RWPE2 (cell line): ENCODE measurements at regions not wholly inside any gene's neighbourhood (a gene's known extent, or its start where the extent isn't known, plus 50 kb on each side); places are given as distances from the start of the nearest gene placed in this dataset.
"Not testable (repeated sequence)": the region's sequence is repeated elsewhere in the genome, so short reads cannot be mapped to it uniquely, and the experiment has no call there.

ENCODE experiments used
- ATAC-seq: fragments of 200-7000 bp; cut with Tn5 transposase; 3 replicates; pipeline ENCODE4 v1.9.1; 2021; ENCODE audit warnings: low read depth
- DNase-seq: peaks from one replicate; pipeline ENCODE4 v3.0.0-alpha.2; 2020; ENCODE audit warnings: low spot score
- H3K27ac ChIP-seq: fragments of 450-650 bp; 2 replicates; pipeline ENCODE4 v1.5.1; 2017; ENCODE audit warnings: mild to moderate bottlenecking; ENCODE audit not compliant: poor library complexity, severe bottlenecking
- H3K27me3 ChIP-seq: fragments of 250-450 bp; sonication (Bioruptor Pico); 2 replicates; pipeline ENCODE4 v1.5.1; 2021; ENCODE audit warnings: mild to moderate bottlenecking, moderate library complexity; ENCODE audit not compliant: insufficient read depth, poor library complexity, severe bottlenecking
- H3K36me3 ChIP-seq: fragments of 250-450 bp; sonication (Bioruptor Pico); 2 replicates; pipeline ENCODE4 v1.5.1; 2020; ENCODE audit warnings: low read depth, mild to moderate bottlenecking, moderate library complexity
- H3K4me1 ChIP-seq: fragments of 250-450 bp; sonication (Bioruptor Pico); 2 replicates; pipeline ENCODE4 v1.5.1; 2021; ENCODE audit warnings: mild to moderate bottlenecking, moderate library complexity; ENCODE audit not compliant: insufficient read depth, poor library complexity, severe bottlenecking
- H3K4me3 ChIP-seq: fragments of 250-450 bp; sonication (Bioruptor Pico); 2 replicates; pipeline ENCODE4 v1.5.1; 2021; ENCODE audit warnings: mild to moderate bottlenecking, moderate library complexity; ENCODE audit not compliant: severe bottlenecking
- H3K9me3 ChIP-seq: fragments of 250-450 bp; sonication (Bioruptor Pico); 2 replicates; pipeline ENCODE4 v1.5.1; 2021; ENCODE audit warnings: mild to moderate bottlenecking, moderate library complexity; ENCODE audit not compliant: severe bottlenecking

- H3K27ac ChIP-seq = peak overlapping the region; percentile 72
- DNase-seq, H3K9me3 ChIP-seq, ATAC-seq, H3K4me3 ChIP-seq, H3K27me3 ChIP-seq, H3K36me3 ChIP-seq: not testable (repeated sequence)
- peaks cover 15% of the 10 kb centered on the region for H3K4me1 ChIP-seq
Observed at GRCh38 chr2:111494288-111494980, 373.7 kb downstream of the BCL2L11 start.

GRCh38 chr2:111494981-111495315 is 374.2 kb downstream of the BCL2L11 start:
- not testable (repeated sequence) for H3K9me3 ChIP-seq, H3K36me3 ChIP-seq, DNase-seq, H3K27me3 ChIP-seq, H3K4me3 ChIP-seq, H3K27ac ChIP-seq
- ATAC-seq = peak; percentile 60
- peaks cover 15% of the 10 kb centered on the region for H3K4me1 ChIP-seq

- not testable (repeated sequence) for H3K36me3 ChIP-seq, H3K4me3 ChIP-seq, ATAC-seq, H3K9me3 ChIP-seq, H3K27me3 ChIP-seq, DNase-seq
- H3K27ac ChIP-seq = peak overlapping the region; percentile 89
- H3K4me1 ChIP-seq = peaks cover 15% of the 10 kb centered on the region
Observed at GRCh38 chr2:111495636-111496035, 374.9 kb downstream of the BCL2L11 start.

- ATAC-seq = peak; percentile 57
- H3K27ac ChIP-seq = peak overlapping the region; percentile 89
- peak; percentile 74 for DNase-seq
Observed at GRCh38 chr2:111496176-111496575, 375.5 kb downstream of the BCL2L11 start.

GRCh38 chr2:111496860-111497259 is 376.1 kb downstream of the BCL2L11 start:
- peaks cover 15% of the 10 kb centered on the region for H3K4me1 ChIP-seq
- not testable (repeated sequence) for H3K9me3 ChIP-seq, H3K27me3 ChIP-seq, DNase-seq, H3K4me3 ChIP-seq, H3K36me3 ChIP-seq, ATAC-seq
- peak overlapping the region; percentile 89 for H3K27ac ChIP-seq

More at GRCh38 chr2:111496176-111496575, 375.5 kb downstream of the BCL2L11 start:
- not testable (repeated sequence) for H3K36me3 ChIP-seq, H3K27me3 ChIP-seq, H3K9me3 ChIP-seq, H3K4me3 ChIP-seq
- H3K4me1 ChIP-seq = peaks cover 15% of the 10 kb centered on the region

- ATAC-seq = peak; percentile 55
- not testable (repeated sequence) for H3K27me3 ChIP-seq, DNase-seq, H3K36me3 ChIP-seq, H3K9me3 ChIP-seq, H3K4me3 ChIP-seq
- Histone ChIP-seq H3K27ac (peak overlapping the region; percentile 89), H3K4me1 (peaks cover 15% of the 10 kb centered on the region)
Observed at GRCh38 chr2:111497270-111497669, 376.6 kb downstream of the BCL2L11 start.

GRCh38 chr2:111500536-111501062 is 379.9 kb downstream of the BCL2L11 start:
- not testable (repeated sequence) for H3K27ac ChIP-seq, H3K9me3 ChIP-seq, DNase-seq, H3K4me3 ChIP-seq, H3K27me3 ChIP-seq, H3K36me3 ChIP-seq
- peak; percentile 59 for ATAC-seq
- H3K4me1 ChIP-seq = peaks cover 15% of the 10 kb centered on the region

- not testable (repeated sequence) for H3K9me3 ChIP-seq, DNase-seq, H3K4me1 ChIP-seq, H3K27me3 ChIP-seq, H3K4me3 ChIP-seq, H3K36me3 ChIP-seq, H3K27ac ChIP-seq
- peak; percentile 79 for ATAC-seq
Observed at GRCh38 chr2:111503844-111504570, 380.0 kb downstream of the ANAPC1 start.

GRCh38 chr2:111504571-111504942 is 379.4 kb downstream of the ANAPC1 start:
- H3K4me1 ChIP-seq, H3K27me3 ChIP-seq, DNase-seq, H3K9me3 ChIP-seq, H3K36me3 ChIP-seq, H3K4me3 ChIP-seq: not testable (repeated sequence)
- H3K27ac ChIP-seq = peak overlapping the region; percentile 37
- peak; percentile 41 for ATAC-seq

- H3K27me3 ChIP-seq, DNase-seq, H3K4me1 ChIP-seq, H3K9me3 ChIP-seq, ATAC-seq, H3K36me3 ChIP-seq, H3K4me3 ChIP-seq: not testable (repeated sequence)
- H3K27ac ChIP-seq = peak overlapping the region; percentile 37
Observed at GRCh38 chr2:111505267-111505666, 378.7 kb downstream of the ANAPC1 start.

GRCh38 chr2:111506936-111507335 is 377.1 kb downstream of the ANAPC1 start:
- DNase-seq, H3K36me3 ChIP-seq, H3K9me3 ChIP-seq, H3K4me1 ChIP-seq, H3K4me3 ChIP-seq, ATAC-seq, H3K27me3 ChIP-seq, H3K27ac ChIP-seq: not testable (repeated sequence)
